ES-I3 (cell line): ENCODE measurements at regions not wholly inside any gene's neighbourhood (a gene's known extent, or its start where the extent isn't known, plus 50 kb on each side); places are given as distances from the start of the nearest gene placed in this dataset.

Experiments used
- H3K36me3 ChIP-seq: 2 replicates; pipeline ENCODE4 v1.6.1; 2013; ENCODE audit warnings: mild to moderate bottlenecking, low read length, control low read depth, moderate library complexity; ENCODE audit not compliant: insufficient read depth
- H3K4me1 ChIP-seq: 2 replicates; pipeline ENCODE4 v1.6.1; 2013; ENCODE audit warnings: mild to moderate bottlenecking, control low read depth, low read length; ENCODE audit not compliant: insufficient read depth
- H3K9ac ChIP-seq: 2 replicates; pipeline ENCODE4 v1.6.1; 2013; ENCODE audit warnings: low read depth, mild to moderate bottlenecking, low read length, moderate library complexity
- H3K9me3 ChIP-seq: 2 replicates; pipeline ENCODE4 v1.6.1; 2013; ENCODE audit warnings: mild to moderate bottlenecking, low read length, moderate library complexity; ENCODE audit not compliant: control insufficient read depth, insufficient read depth

- H3K9ac ChIP-seq, result no peak overlapping the region
- no peaks in the 10 kb centered on the region for H3K36me3 ChIP-seq
- peaks cover 5% of the 10 kb centered on the region; the same call in 1 of the 2 replicates for H3K9me3 ChIP-seq
- no peaks in the 10 kb centered on the region for H3K4me1 ChIP-seq
These were observed 2003.4 kb downstream of the MAT2B start for GRCh38 chr5:165508861-165509260.

GRCh38 chr5:165521816-165522610 lies 2016.6 kb downstream of the MAT2B start:
- Histone ChIP-seq H3K36me3 (no peaks in the 10 kb centered on the region), H3K4me1 (no peaks in the 10 kb centered on the region), H3K9ac (no peak overlapping the region)

GRCh38 chr5:165525271-165525670 lies 2019.9 kb downstream of the MAT2B start:
- Histone ChIP-seq H3K4me1 (no peaks in the 10 kb centered on the region), H3K9ac (no peak overlapping the region), H3K36me3 (no peaks in the 10 kb centered on the region), H3K9me3 (peaks cover 8% of the 10 kb centered on the region)

More at GRCh38 chr5:165521816-165522610, 2016.6 kb downstream of the MAT2B start:
- H3K9me3 ChIP-seq, result no peaks in the 10 kb centered on the region

- Histone ChIP-seq H3K9me3 (peaks cover 8% of the 10 kb centered on the region), H3K36me3 (no peaks in the 10 kb centered on the region), H3K4me1 (no peaks in the 10 kb centered on the region), H3K9ac (no peak overlapping the region)
These were observed 2020.9 kb downstream of the MAT2B start for GRCh38 chr5:165526357-165526756.

- H3K36me3 ChIP-seq, result no peaks in the 10 kb centered on the region
- H3K9me3 ChIP-seq, result peaks cover 8% of the 10 kb centered on the region
- no peaks in the 10 kb centered on the region for H3K4me1 ChIP-seq
- no peak overlapping the region for H3K9ac ChIP-seq
These were observed 2022.2 kb downstream of the MAT2B start for GRCh38 chr5:165527577-165527976.

- Histone ChIP-seq H3K9me3 (no peaks in the 10 kb centered on the region), H3K4me1 (no peaks in the 10 kb centered on the region), H3K36me3 (no peaks in the 10 kb centered on the region), H3K9ac (no peak overlapping the region)
These were observed 2032.6 kb downstream of the MAT2B start for GRCh38 chr5:165538065-165538464.

GRCh38 chr5:165559645-165560044 lies 2054.2 kb downstream of the MAT2B start:
- no peaks in the 10 kb centered on the region; the same call in 1 of the 2 replicates for H3K4me1 ChIP-seq
- no peaks in the 10 kb centered on the region for H3K36me3 ChIP-seq
- no peaks in the 10 kb centered on the region for H3K9me3 ChIP-seq
- no peak overlapping the region for H3K9ac ChIP-seq

- Histone ChIP-seq H3K9ac (no peak overlapping the region), H3K36me3 (no peaks in the 10 kb centered on the region), H3K4me1 (no peaks in the 10 kb centered on the region; the same call in 1 of the 2 replicates), H3K9me3 (no peaks in the 10 kb centered on the region)
These were observed 2055.2 kb downstream of the MAT2B start for GRCh38 chr5:165560648-165561047.

GRCh38 chr5:165565911-165566310 lies 2060.5 kb downstream of the MAT2B start:
- Histone ChIP-seq H3K4me1 (no peaks in the 10 kb centered on the region), H3K36me3 (no peaks in the 10 kb centered on the region), H3K9ac (no peak overlapping the region), H3K9me3 (no peaks in the 10 kb centered on the region)

GRCh38 chr5:165569551-165569950 lies 2064.1 kb downstream of the MAT2B start:
- no peaks in the 10 kb centered on the region for H3K9me3 ChIP-seq

GRCh38 chr5:165573445-165573844 lies 2068.0 kb downstream of the MAT2B start:
- H3K36me3 ChIP-seq, result no peaks in the 10 kb centered on the region
- no peak overlapping the region for H3K9ac ChIP-seq
- no peaks in the 10 kb centered on the region for H3K4me1 ChIP-seq
- no peaks in the 10 kb centered on the region for H3K9me3 ChIP-seq

More at GRCh38 chr5:165569551-165569950, 2064.1 kb downstream of the MAT2B start:
- Histone ChIP-seq H3K36me3 (no peaks in the 10 kb centered on the region), H3K9ac (no peak overlapping the region), H3K4me1 (no peaks in the 10 kb centered on the region)

GRCh38 chr5:165574100-165574499 lies 2068.7 kb downstream of the MAT2B start:
- Histone ChIP-seq H3K9ac (no peak overlapping the region), H3K36me3 (no peaks in the 10 kb centered on the region), H3K4me1 (no peaks in the 10 kb centered on the region), H3K9me3 (no peaks in the 10 kb centered on the region)

- H3K36me3 ChIP-seq, result no peaks in the 10 kb centered on the region
- no peak overlapping the region for H3K9ac ChIP-seq
- H3K4me1 ChIP-seq, result no peaks in the 10 kb centered on the region
- H3K9me3 ChIP-seq, result no peaks in the 10 kb centered on the region
These were observed 2071.4 kb downstream of the MAT2B start for GRCh38 chr5:165576678-165577275.

- H3K9ac ChIP-seq, result no peak overlapping the region
- H3K4me1 ChIP-seq, result no peaks in the 10 kb centered on the region
- no peaks in the 10 kb centered on the region for H3K36me3 ChIP-seq
- no peaks in the 10 kb centered on the region for H3K9me3 ChIP-seq
These were observed 2074.5 kb downstream of the MAT2B start for GRCh38 chr5:165579911-165580310.

- H3K36me3 ChIP-seq, result no peaks in the 10 kb centered on the region
- no peaks in the 10 kb centered on the region for H3K9me3 ChIP-seq
- H3K9ac ChIP-seq, result no peak overlapping the region
- no peaks in the 10 kb centered on the region for H3K4me1 ChIP-seq
These were observed 2089.3 kb downstream of the MAT2B start for GRCh38 chr5:165594693-165595092.
